Breast epithelium (tissue), 4 donors: ENCODE measurements at regions not wholly inside any gene's neighbourhood (a gene's known extent, or its start where the extent isn't known, plus 50 kb on each side); places are given as distances from the start of the nearest gene placed in this dataset.

Experiments
- DNase-seq, 2 donors: peaks; one replicate each; pipeline ENCODE4 v3.0.0-alpha.2; 2019; ENCODE audit warnings: low spot score in 2 of 2
- H3K27ac ChIP-seq, 2 donors: fragments of 200-600 bp; sonication (generic) in 1 of 2; one replicate each; pipeline ENCODE4 v1.5.1; 2016 to 2019; ENCODE audit warnings: mild to moderate bottlenecking in 1 of 2
- H3K27me3 ChIP-seq, 2 donors: fragments of 200-600 bp; sonication (generic) in 1 of 2; one replicate each; pipeline versions ENCODE4 v1.5.1 to v1.6.0; 2017 to 2019; ENCODE audit warnings: control low read depth in 1 of 2, mild to moderate bottlenecking in 1 of 2
- H3K36me3 ChIP-seq: fragments of 200-600 bp; one replicate; pipeline ENCODE4 v1.5.1; 2019
- H3K4me1 ChIP-seq, 2 donors: fragments of 200-600 bp; sonication (generic); one replicate each; pipeline ENCODE4 v1.5.1; 2016 to 2019; ENCODE audit warnings: control low read depth in 1 of 2
- H3K4me3 ChIP-seq, 3 donors: fragments of 200-600 bp; sonication (generic); 1 replicate in 2 of 3; 2 replicates in 1 of 3; pipeline ENCODE4 v1.5.1; 2016 to 2019; ENCODE audit warnings: mild to moderate bottlenecking in 3 of 3, moderate library complexity in 2 of 3
- H3K9me3 ChIP-seq, 2 donors: fragments of 200-600 bp; sonication (generic) in 1 of 2; one replicate each; pipeline ENCODE4 v1.5.1; 2016 to 2019; ENCODE audit warnings: control low read depth in 1 of 2
- POLR2A ChIP-seq: fragments of 450-650 bp; IDR thresholded peaks from one replicate; pipeline ENCODE4 v1.6.1; 2016; ENCODE audit warnings: antibody characterized with exemption, mild to moderate bottlenecking, moderate library complexity
- POLR2AphosphoS5 ChIP-seq, 3 donors: sonication (generic); formaldehyde crosslinking; IDR thresholded peaks; one replicate each; pipeline ENCODE4 v1.6.1; 2017; ENCODE audit warnings: antibody characterized with exemption in 3 of 3
- intact Hi-C: fragments of 100-400 bp; cut with DNase I; formaldehyde crosslinking; loops from one replicate; pipeline ENCODE4 v1.15.1; 2023; ENCODE audit warnings: low total_unique reads
- TF ChIP-seq, protein P1 (sequence below), 3 donors: fragments of 450-650 bp; IDR thresholded peaks; one replicate each; pipeline ENCODE4 v1.5.1; 2016 to 2017; ENCODE audit warnings: antibody characterized with exemption in 3 of 3, mild to moderate bottlenecking in 3 of 3, moderate library complexity in 3 of 3

GRCh38 chr22:26766510-26767350 lies 109.3 kb downstream of the MIAT start:
- Histone ChIP-seq H3K4me1 (no peaks in the 10 kb centered on the region), H3K36me3 (no peaks in the 10 kb centered on the region), H3K9me3 (no peaks in the 10 kb centered on the region), H3K4me3 (no peak overlapping the region), H3K27ac (no peak overlapping the region), H3K27me3 (no peaks in the 10 kb centered on the region)
- intact Hi-C loops, result no loop called here
- no peak for DNase-seq
- TF ChIP-seq, protein P1, sequence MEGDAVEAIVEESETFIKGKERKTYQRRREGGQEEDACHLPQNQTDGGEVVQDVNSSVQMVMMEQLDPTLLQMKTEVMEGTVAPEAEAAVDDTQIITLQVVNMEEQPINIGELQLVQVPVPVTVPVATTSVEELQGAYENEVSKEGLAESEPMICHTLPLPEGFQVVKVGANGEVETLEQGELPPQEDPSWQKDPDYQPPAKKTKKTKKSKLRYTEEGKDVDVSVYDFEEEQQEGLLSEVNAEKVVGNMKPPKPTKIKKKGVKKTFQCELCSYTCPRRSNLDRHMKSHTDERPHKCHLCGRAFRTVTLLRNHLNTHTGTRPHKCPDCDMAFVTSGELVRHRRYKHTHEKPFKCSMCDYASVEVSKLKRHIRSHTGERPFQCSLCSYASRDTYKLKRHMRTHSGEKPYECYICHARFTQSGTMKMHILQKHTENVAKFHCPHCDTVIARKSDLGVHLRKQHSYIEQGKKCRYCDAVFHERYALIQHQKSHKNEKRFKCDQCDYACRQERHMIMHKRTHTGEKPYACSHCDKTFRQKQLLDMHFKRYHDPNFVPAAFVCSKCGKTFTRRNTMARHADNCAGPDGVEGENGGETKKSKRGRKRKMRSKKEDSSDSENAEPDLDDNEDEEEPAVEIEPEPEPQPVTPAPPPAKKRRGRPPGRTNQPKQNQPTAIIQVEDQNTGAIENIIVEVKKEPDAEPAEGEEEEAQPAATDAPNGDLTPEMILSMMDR (IDR thresholded peaks at IDR 0.05), result no peak
- TF ChIP-seq POLR2AphosphoS5 (IDR thresholded peaks at IDR 0.05), result no peak
- TF ChIP-seq POLR2A, result no peak

DNA sequence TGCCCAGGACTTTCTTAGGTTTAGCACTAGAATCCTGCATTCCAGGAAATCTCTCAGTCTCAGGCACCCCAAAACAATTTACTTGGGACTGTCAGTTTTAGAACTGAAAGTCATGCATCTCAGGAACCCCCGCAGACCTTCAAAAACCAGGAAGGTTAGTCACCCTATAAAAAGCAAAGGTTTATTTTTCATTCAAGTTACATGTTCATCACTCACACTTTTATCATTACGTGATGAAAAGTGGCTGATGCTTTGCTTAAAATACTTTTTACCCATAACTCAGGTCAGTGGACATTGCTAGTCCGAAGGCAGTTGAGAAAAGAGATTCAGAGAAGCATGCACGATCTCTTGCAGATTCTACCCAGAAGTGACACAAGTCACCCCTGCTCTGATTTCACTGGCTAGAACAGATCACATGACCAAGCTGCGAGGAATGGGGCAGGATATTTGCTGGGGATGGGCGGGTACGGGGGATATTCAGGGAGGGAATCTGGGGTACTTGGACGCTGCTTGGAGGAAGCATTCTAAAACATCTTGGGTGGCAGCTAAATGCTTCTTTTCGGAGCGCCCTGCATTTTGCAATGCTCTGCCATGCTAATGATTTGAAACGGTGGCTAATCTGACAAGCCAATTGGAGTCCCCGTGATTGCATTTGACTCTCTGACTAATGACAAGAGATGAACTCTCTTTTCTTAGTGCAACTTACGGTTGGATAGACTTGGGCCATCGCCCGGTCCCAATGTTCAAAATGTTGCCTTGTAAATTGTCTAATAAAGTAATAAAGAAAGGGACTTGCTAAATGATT lies 110.2 kb downstream of the MIAT start:
- H3K36me3 ChIP-seq, result no peaks in the 10 kb centered on the region
- TF ChIP-seq POLR2A, result no peak
- TF ChIP-seq, protein P1 (IDR thresholded peaks at IDR 0.05), result no peak
- TF ChIP-seq POLR2AphosphoS5 (IDR thresholded peaks at IDR 0.05), result no peak
- H3K9me3 ChIP-seq, result no peaks in the 10 kb centered on the region
- H3K27ac ChIP-seq, result no peak overlapping the region
- no peaks in the 10 kb centered on the region for H3K4me1 ChIP-seq
- DNase-seq, result no peak
- H3K27me3 ChIP-seq, result no peaks in the 10 kb centered on the region
- no peak overlapping the region for H3K4me3 ChIP-seq
- intact Hi-C loops, result no loop called here

- TF ChIP-seq POLR2A (no peak), POLR2AphosphoS5 (IDR thresholded peaks at IDR 0.05) (no peak)
- TF ChIP-seq, protein P1 (IDR thresholded peaks at IDR 0.05), result no peak
- DNase-seq, result no peak
- intact Hi-C loops, result no loop called here
- Histone ChIP-seq H3K36me3 (no peaks in the 10 kb centered on the region), H3K4me3 (no peak overlapping the region), H3K27ac (no peak overlapping the region), H3K4me1 (no peaks in the 10 kb centered on the region), H3K9me3 (no peaks in the 10 kb centered on the region), H3K27me3 (no peaks in the 10 kb centered on the region)
Measured at GRCh38 chr22:26768156-26768515, 110.7 kb downstream of the MIAT start.

GRCh38 chr22:26768952-26769351 lies 111.6 kb downstream of the MIAT start:
- Histone ChIP-seq H3K27me3 (no peaks in the 10 kb centered on the region), H3K9me3 (no peaks in the 10 kb centered on the region), H3K4me3 (no peak overlapping the region), H3K36me3 (no peaks in the 10 kb centered on the region), H3K27ac (no peak overlapping the region), H3K4me1 (no peaks in the 10 kb centered on the region)
- intact Hi-C loops, result no loop called here
- DNase-seq, result no peak
- no peak for TF ChIP-seq POLR2AphosphoS5 (IDR thresholded peaks at IDR 0.05)
- TF ChIP-seq POLR2A, result no peak
- TF ChIP-seq, protein P1 (IDR thresholded peaks at IDR 0.05), result no peak

GRCh38 chr22:26769663-26770062 lies 112.3 kb downstream of the MIAT start:
- Histone ChIP-seq H3K27me3 (no peaks in the 10 kb centered on the region), H3K9me3 (no peaks in the 10 kb centered on the region), H3K4me1 (no peaks in the 10 kb centered on the region), H3K36me3 (no peaks in the 10 kb centered on the region), H3K4me3 (no peak overlapping the region), H3K27ac (no peak overlapping the region)
- no peak for TF ChIP-seq POLR2A
- no peak for TF ChIP-seq POLR2AphosphoS5 (IDR thresholded peaks at IDR 0.05)
- TF ChIP-seq, protein P1 (IDR thresholded peaks at IDR 0.05), result no peak
- intact Hi-C loops, result no loop called here
- no peak for DNase-seq
